HepG2 (cell line): ENCODE measurements at regions not wholly inside any gene's neighbourhood (a gene's known extent, or its start where the extent isn't known, plus 50 kb on each side); places are given as distances from the start of the nearest gene placed in this dataset.

ENCODE experiments used
- AKNA ChIP-seq: sonication (generic); formaldehyde crosslinking; IDR thresholded peaks from 2 replicates; pipeline ENCODE4 v1.4.0; 2020; ENCODE audit warnings: missing genetic modification reagents, borderline replicate concordance
- ARNT2 ChIP-seq: sonication (generic); formaldehyde crosslinking; IDR thresholded peaks from 2 replicates; pipeline ENCODE4 v1.8.0; 2022; ENCODE audit warnings: mild to moderate bottlenecking, low read depth, missing genetic modification reagents, moderate library complexity
- CEBPG ChIP-seq: IDR thresholded peaks from 2 replicates; pipeline ENCODE4 v1.6.1; 2016
- HOXA3 ChIP-seq: sonication (generic); formaldehyde crosslinking; IDR thresholded peaks from 2 replicates; pipeline ENCODE4 v1.5.0; 2020; ENCODE audit warnings: missing genetic modification reagents
- JDP2 ChIP-seq: sonication (generic); formaldehyde crosslinking; IDR thresholded peaks from 2 replicates; pipeline ENCODE4 v1.8.1; 2022; ENCODE audit warnings: missing genetic modification reagents, borderline replicate concordance
- KLF13 ChIP-seq: sonication (generic); formaldehyde crosslinking; IDR thresholded peaks from 2 replicates; pipeline ENCODE4 v1.4.0; 2020; ENCODE audit warnings: mild to moderate bottlenecking, missing genetic modification reagents
- MED13 ChIP-seq: sonication (generic); formaldehyde crosslinking; IDR thresholded peaks from 2 replicates; pipeline ENCODE4 v1.5.0; 2020; ENCODE audit warnings: missing genetic modification reagents
- MNT ChIP-seq: fragments of 450-650 bp; IDR thresholded peaks from 2 replicates; pipeline ENCODE4 v1.6.1; 2016
- MXD1 ChIP-seq: sonication (generic); formaldehyde crosslinking; IDR thresholded peaks from 2 replicates; pipeline ENCODE4 v1.4.0; 2020; ENCODE audit warnings: mild to moderate bottlenecking, missing genetic modification reagents
- NFKB2 ChIP-seq: sonication (generic); formaldehyde crosslinking; IDR thresholded peaks from 2 replicates; pipeline ENCODE4 v1.4.0; 2020; ENCODE audit warnings: missing genetic modification reagents, borderline replicate concordance
- NR0B2 ChIP-seq: sonication (generic); formaldehyde crosslinking; IDR thresholded peaks from 2 replicates; pipeline ENCODE4 v1.4.0; 2020; ENCODE audit warnings: mild to moderate bottlenecking, missing genetic modification reagents
- PCBP1 ChIP-seq: fragments of 200-400 bp; formaldehyde crosslinking; IDR thresholded peaks from 2 replicates; pipeline ENCODE4 v1.6.1; 2017; ENCODE audit warnings: mild to moderate bottlenecking, low read depth, low read length, borderline replicate concordance
- POLR2A ChIP-seq, 2 experiments: IDR thresholded peaks; 2 replicates each; pipeline ENCODE4 v1.6.1; 2011; ENCODE audit warnings: low read depth in 2 of 2, low read length in 2 of 2, mild to moderate bottlenecking in 1 of 2, moderate library complexity in 1 of 2; ENCODE audit not compliant: insufficient read depth in 1 of 2
- POLR2AphosphoS5 ChIP-seq: IDR thresholded peaks from 2 replicates; pipeline ENCODE4 v1.6.1; 2012; ENCODE audit warnings: low read depth, low read length
- PTBP1 ChIP-seq: fragments of 200-400 bp; formaldehyde crosslinking; IDR thresholded peaks from 2 replicates; pipeline ENCODE4 v1.6.1; 2018; ENCODE audit warnings: low read length, low read depth; ENCODE audit not compliant: poor library complexity, severe bottlenecking
- RARA ChIP-seq: IDR thresholded peaks from 2 replicates; pipeline ENCODE4 v1.6.1; 2016; ENCODE audit warnings: missing genetic modification reagents, missing compliant biosample characterization
- RBFOX2 ChIP-seq: fragments of 200-400 bp; formaldehyde crosslinking; IDR thresholded peaks from 2 replicates; pipeline ENCODE4 v1.6.1; 2017; ENCODE audit warnings: low read depth, mild to moderate bottlenecking, low read length
- SETDB1 ChIP-seq: sonication (generic); formaldehyde crosslinking; IDR thresholded peaks from 2 replicates; pipeline ENCODE4 v1.5.1; 2020; ENCODE audit warnings: missing genetic modification reagents, mild to moderate bottlenecking, borderline replicate concordance
- SMYD3 ChIP-seq: sonication (generic); formaldehyde crosslinking; IDR thresholded peaks from 2 replicates; pipeline ENCODE4 v1.8.1; 2023; ENCODE audit warnings: mild to moderate bottlenecking, missing genetic modification reagents
- TBX3 ChIP-seq: fragments of 450-650 bp; IDR thresholded peaks from 2 replicates; pipeline ENCODE4 v1.6.1; 2017; ENCODE audit warnings: antibody characterized with exemption, mild to moderate bottlenecking, inconsistent platforms, borderline replicate concordance
- ZNF235 ChIP-seq: sonication (generic); formaldehyde crosslinking; IDR thresholded peaks from 2 replicates; pipeline ENCODE4 v1.8.1; 2023; ENCODE audit warnings: mild to moderate bottlenecking, missing genetic modification reagents, borderline replicate concordance
- ZNF567 ChIP-seq: sonication (generic); formaldehyde crosslinking; IDR thresholded peaks from 2 replicates; pipeline ENCODE4 v1.8.1; 2023; ENCODE audit warnings: mild to moderate bottlenecking, missing genetic modification reagents, borderline replicate concordance
- ZNF678 ChIP-seq: sonication (generic); formaldehyde crosslinking; IDR thresholded peaks from 2 replicates; pipeline ENCODE4 v1.4.0; 2020; ENCODE audit warnings: mild to moderate bottlenecking, missing genetic modification reagents
- ZSCAN29 ChIP-seq: sonication (generic); formaldehyde crosslinking; conservative IDR thresholded peaks from 2 replicates; pipeline ENCODE4 v1.4.0; 2020; ENCODE audit warnings: mild to moderate bottlenecking, missing genetic modification reagents

- TF ChIP-seq ZNF235 (peak; percentile 68; the same call in 1 of the 2 replicates), RARA (CRISPR knock-in tag) (peak; percentile 38), ARNT2 (CRISPR knock-in tag) (peak; percentile 53; the same call in 1 of the 2 replicates), MED13 (peak; percentile 23; the same call in 1 of the 2 replicates), TBX3 (no peak), SMYD3 (no peak), AKNA (CRISPR knock-in tag) (no peak), ZNF678 (CRISPR knock-in tag) (no peak), PCBP1 (peak; percentile 93), MXD1 (CRISPR knock-in tag) (peak; percentile 69; the same call in 1 of the 2 replicates), PTBP1 (peak; percentile 97), HOXA3 (CRISPR knock-in tag) (no peak), SETDB1 (no peak), JDP2 (CRISPR knock-in tag) (no peak), ZSCAN29 (CRISPR knock-in tag) (no peak), CEBPG (CRISPR knock-in tag) (peak; percentile 66), ZNF567 (0 out of 2 replicates have a peak, but pooled peaks have one; percentile 6), NR0B2 (peak; percentile 68), KLF13 (CRISPR knock-in tag) (0 out of 2 replicates have a peak, but pooled peaks have one; percentile 69), MNT (0 out of 2 replicates have a peak, but pooled peaks have one; percentile 16), RBFOX2 (peak; percentile 77; the same call in 1 of the 2 replicates), POLR2AphosphoS5 (peak; percentile 56), NFKB2 (CRISPR knock-in tag) (no peak), POLR2A (IDR thresholded peaks at IDR 0.05; ENCODE audit: insufficient read depth in 1 of 2, low read depth in 2 of 2, low read length in 2 of 2) (no peak; a peak in 1 of 4 replicates)
Observed at GRCh38 chr9:129495620-129496472, 125.1 kb downstream of the C9orf50 start (continued).
